ENCODE measurements at regions not wholly inside any gene's neighbourhood (a gene's known extent, or its start where the extent isn't known, plus 50 kb on each side); places are given as distances from the start of the nearest gene placed in this dataset.

DNA sequence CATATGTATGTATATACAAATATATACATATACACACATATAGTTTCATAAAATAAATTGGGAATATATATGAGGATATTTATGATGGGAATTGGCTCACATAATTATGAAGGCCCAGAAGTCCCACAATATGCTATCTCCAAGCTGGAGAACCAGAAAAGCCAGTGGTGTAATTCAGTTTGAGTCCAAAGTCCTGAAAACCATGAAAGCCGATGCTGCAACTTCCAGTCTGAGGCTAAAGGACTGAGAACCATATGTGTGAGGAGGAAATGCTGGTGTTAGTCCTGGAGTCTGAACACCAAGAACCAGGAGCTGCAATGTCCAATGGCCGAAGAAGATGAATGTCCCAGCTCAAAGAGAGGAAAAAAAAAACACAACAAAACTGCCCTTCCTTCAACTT, 65.5 kb upstream of the PRKD1 start:
- no peak for TF ChIP-seq POLR2A (IDR thresholded peaks at IDR 0.05)
- TF ChIP-seq, protein P1, sequence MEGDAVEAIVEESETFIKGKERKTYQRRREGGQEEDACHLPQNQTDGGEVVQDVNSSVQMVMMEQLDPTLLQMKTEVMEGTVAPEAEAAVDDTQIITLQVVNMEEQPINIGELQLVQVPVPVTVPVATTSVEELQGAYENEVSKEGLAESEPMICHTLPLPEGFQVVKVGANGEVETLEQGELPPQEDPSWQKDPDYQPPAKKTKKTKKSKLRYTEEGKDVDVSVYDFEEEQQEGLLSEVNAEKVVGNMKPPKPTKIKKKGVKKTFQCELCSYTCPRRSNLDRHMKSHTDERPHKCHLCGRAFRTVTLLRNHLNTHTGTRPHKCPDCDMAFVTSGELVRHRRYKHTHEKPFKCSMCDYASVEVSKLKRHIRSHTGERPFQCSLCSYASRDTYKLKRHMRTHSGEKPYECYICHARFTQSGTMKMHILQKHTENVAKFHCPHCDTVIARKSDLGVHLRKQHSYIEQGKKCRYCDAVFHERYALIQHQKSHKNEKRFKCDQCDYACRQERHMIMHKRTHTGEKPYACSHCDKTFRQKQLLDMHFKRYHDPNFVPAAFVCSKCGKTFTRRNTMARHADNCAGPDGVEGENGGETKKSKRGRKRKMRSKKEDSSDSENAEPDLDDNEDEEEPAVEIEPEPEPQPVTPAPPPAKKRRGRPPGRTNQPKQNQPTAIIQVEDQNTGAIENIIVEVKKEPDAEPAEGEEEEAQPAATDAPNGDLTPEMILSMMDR (IDR thresholded peaks at IDR 0.05) = no peak
